ENCODE measurements at regions not wholly inside any gene's neighbourhood (a gene's known extent, or its start where the extent isn't known, plus 50 kb on each side); places are given as distances from the start of the nearest gene placed in this dataset.

- no peaks in the 10 kb centered on the region for H3F3A ChIP-seq (ENCODE audit: insufficient read depth, low read depth)
- no peaks in the 10 kb centered on the region for H3K9me3 ChIP-seq (ENCODE audit: insufficient read depth, low read depth)
- no peak overlapping the region for H3K27ac ChIP-seq
- no peaks in the 10 kb centered on the region for H3K27me3 ChIP-seq (ENCODE audit: insufficient read depth, low read depth)
- intact Hi-C loops (cut with micrococcal nuclease; ENCODE audit: unreplicated experiment), result loop anchor here (10.0 kb wide), 1 partner anchor 60 kb away; no protein-coding TSS in a partner anchor
- no peaks in the 10 kb centered on the region for H3K4me1 ChIP-seq (replicated peaks; ENCODE audit: insufficient read depth)
- ChIA-PET POLR2A (ENCODE audit: unreplicated experiment) (no interaction called here), CTCF (no interaction called here)
- no peak overlapping the region for H3K4me3 ChIP-seq
- no peak for TF ChIP-seq EZH2 (IDR thresholded peaks at IDR 0.05; ENCODE audit: low read depth)
- no peak for TF ChIP-seq CTCF (conservative IDR thresholded peaks at IDR 0.05)
- no peak overlapping the region for H2AFZ ChIP-seq
- no peak for DNase-seq
- no peaks in the 10 kb centered on the region for H3K79me2 ChIP-seq (ENCODE audit: low read depth)
- H3K9me2 ChIP-seq (ENCODE audit: insufficient read depth), result no peaks in the 10 kb centered on the region
- no peaks in the 10 kb centered on the region for H4K20me1 ChIP-seq (ENCODE audit: insufficient read depth)
- H3K4me2 ChIP-seq, result no peak overlapping the region
- BruUV-seq (replicated peaks), result no TSS peak
- H3K36me3 ChIP-seq (ENCODE audit: low read depth), result no peaks in the 10 kb centered on the region
These were observed 51.2 kb upstream of the OXA1L start for GRCh38 chr14:22715186-22715812.

DNA sequence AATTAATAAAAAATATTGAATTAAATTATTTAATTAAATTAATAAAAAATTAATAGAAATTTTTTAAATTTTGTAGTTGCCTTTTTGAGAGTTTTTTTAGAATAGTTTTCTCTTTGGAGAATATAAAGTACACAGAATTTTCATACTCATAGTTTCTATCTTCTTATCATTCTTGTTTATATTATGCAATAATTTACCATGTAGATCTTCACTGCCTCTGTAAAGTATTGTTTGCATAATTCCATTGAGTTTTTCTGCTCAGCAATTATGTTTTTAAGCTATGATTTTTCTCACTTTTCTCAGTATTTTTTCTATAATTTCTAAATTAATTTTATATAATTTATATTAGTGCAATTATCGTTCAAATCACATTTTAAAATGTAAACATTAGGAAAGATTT is 50.6 kb upstream of the OXA1L start:
- Histone ChIP-seq H2AFZ (no peak overlapping the region), H3K9me2 (ENCODE audit: insufficient read depth) (no peaks in the 10 kb centered on the region), H4K20me1 (ENCODE audit: insufficient read depth) (no peaks in the 10 kb centered on the region), H3K9me3 (ENCODE audit: insufficient read depth, low read depth) (no peaks in the 10 kb centered on the region), H3K36me3 (ENCODE audit: low read depth) (no peaks in the 10 kb centered on the region), H3K4me3 (no peak overlapping the region), H3K4me2 (no peak overlapping the region), H3K79me2 (ENCODE audit: low read depth) (no peaks in the 10 kb centered on the region), H3K4me1 (replicated peaks; ENCODE audit: insufficient read depth) (no peaks in the 10 kb centered on the region), H3K27ac (no peak overlapping the region), H3K27me3 (ENCODE audit: insufficient read depth, low read depth) (no peaks in the 10 kb centered on the region), H3F3A (ENCODE audit: insufficient read depth, low read depth) (no peaks in the 10 kb centered on the region)
- ChIA-PET CTCF (no interaction called here), POLR2A (ENCODE audit: unreplicated experiment) (no interaction called here)
- no peak for DNase-seq
- intact Hi-C loops (cut with micrococcal nuclease; ENCODE audit: unreplicated experiment), result loop anchor here (10.0 kb wide), 1 partner anchor 61 kb away; no protein-coding TSS in a partner anchor
- TF ChIP-seq CTCF (conservative IDR thresholded peaks at IDR 0.05), result no peak
- no peak for TF ChIP-seq EZH2 (IDR thresholded peaks at IDR 0.05; ENCODE audit: low read depth)
- BruUV-seq (replicated peaks), result no TSS peak
